ENCODE measurements at regions not wholly inside any gene's neighbourhood (a gene's known extent, or its start where the extent isn't known, plus 50 kb on each side); places are given as distances from the start of the nearest gene placed in this dataset.

DNA sequence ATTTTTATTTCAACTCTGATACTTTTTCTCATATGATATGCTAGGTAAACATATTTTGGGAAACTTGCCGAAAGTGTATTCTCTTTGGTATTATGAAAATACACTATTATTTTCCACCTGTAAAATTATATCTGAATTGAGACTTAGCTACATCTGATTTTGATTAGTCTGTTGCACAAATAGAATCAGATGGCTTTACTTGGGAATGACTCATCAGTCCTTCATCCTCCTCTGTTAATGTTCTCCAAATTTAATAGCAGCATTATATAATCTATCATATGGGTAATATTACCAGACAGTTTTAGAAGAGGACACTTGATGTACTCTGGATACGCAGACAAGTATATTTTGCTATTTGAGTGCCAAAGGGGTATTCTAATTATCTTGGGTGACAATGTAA, 245.3 kb downstream of the CTH start:
- Histone ChIP-seq H3K9me3 (no peaks in the 10 kb centered on the region), H3K4me3 (no peak overlapping the region), H3K36me3 (no peaks in the 10 kb centered on the region), H3K27me3 (no peaks in the 10 kb centered on the region), H3K27ac (no peak overlapping the region), H3K4me1 (no peaks in the 10 kb centered on the region)
- no peak for ATAC-seq
- no peak for DNase-seq
- TF ChIP-seq, protein P1, sequence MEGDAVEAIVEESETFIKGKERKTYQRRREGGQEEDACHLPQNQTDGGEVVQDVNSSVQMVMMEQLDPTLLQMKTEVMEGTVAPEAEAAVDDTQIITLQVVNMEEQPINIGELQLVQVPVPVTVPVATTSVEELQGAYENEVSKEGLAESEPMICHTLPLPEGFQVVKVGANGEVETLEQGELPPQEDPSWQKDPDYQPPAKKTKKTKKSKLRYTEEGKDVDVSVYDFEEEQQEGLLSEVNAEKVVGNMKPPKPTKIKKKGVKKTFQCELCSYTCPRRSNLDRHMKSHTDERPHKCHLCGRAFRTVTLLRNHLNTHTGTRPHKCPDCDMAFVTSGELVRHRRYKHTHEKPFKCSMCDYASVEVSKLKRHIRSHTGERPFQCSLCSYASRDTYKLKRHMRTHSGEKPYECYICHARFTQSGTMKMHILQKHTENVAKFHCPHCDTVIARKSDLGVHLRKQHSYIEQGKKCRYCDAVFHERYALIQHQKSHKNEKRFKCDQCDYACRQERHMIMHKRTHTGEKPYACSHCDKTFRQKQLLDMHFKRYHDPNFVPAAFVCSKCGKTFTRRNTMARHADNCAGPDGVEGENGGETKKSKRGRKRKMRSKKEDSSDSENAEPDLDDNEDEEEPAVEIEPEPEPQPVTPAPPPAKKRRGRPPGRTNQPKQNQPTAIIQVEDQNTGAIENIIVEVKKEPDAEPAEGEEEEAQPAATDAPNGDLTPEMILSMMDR (IDR thresholded peaks at IDR 0.05) = no peak
- intact Hi-C loops (cut with DNase I) = no loop called here

DNA sequence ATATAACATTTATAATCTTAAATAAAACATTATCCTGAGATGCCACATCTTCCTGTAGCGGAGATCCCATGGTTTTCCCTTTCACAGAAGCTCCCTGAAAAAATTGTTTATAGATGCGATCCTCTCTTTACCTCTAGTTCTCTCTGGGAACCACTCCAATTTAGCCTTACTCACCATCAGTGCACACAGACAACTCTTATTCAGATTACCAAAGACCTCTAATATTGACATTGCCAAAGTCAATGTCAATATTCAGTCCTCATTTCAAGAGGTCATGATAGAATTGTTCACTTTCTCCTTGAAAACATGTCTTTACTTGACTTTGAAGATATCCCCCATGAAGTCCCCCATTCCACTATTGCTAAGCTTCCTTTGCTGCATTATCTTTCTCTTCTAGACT, 248.8 kb downstream of the CTH start:
- intact Hi-C loops (cut with DNase I) = no loop called here
- H3K9me3 ChIP-seq = no peaks in the 10 kb centered on the region
- no peaks in the 10 kb centered on the region for H3K36me3 ChIP-seq

DNA sequence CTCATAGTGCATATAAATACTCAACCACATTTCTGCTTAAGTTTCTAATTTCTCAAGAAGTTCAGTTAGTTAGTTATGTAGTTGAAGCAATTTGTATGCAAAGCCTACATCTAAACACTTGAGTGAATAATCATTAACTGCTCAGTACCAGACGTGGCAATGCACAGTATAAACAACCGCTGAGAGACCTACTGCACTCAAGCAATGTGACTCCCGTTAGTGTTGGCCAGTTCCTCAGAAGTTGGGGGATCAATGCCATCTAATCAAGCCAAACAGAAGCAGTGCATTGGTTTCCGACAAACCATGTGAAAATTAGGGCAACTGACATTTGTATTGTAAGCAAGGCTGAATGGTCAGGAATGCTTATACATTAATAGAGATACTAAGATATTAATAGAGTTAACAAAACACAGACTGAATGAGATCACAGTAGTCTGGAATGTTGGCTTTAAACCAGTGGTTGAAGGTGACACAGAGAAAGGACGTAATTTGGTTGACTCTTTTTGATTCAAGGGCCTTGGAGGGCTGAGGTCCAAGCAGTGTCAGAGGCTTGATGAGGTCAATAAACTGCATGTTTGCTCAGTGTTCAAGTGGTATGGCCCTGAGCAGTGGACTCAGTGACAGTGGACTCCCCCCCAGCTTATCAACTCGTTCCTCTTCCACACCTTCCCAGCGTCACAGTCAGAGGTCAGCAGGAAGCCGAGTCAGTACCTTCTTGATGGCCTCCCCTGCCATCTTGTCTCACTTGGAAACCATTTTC, 255.5 kb downstream of the CTH start:
- Histone ChIP-seq H3K27me3 (no peaks in the 10 kb centered on the region), H3K9me3 (no peaks in the 10 kb centered on the region), H3K36me3 (no peaks in the 10 kb centered on the region), H3K27ac (peak overlapping the region in 1 of 2 donors; percentile 27), H3K4me3 (no peak overlapping the region), H3K4me1 (no peaks in the 10 kb centered on the region)
- intact Hi-C loops (cut with DNase I) = no loop called here
- DNase-seq (no peak), ATAC-seq (peak; percentile 83)
- TF ChIP-seq, protein P1 (IDR thresholded peaks at IDR 0.05) = no peak

More for the DNA sequence above, 248.8 kb downstream of the CTH start:
- TF ChIP-seq, protein P1 (IDR thresholded peaks at IDR 0.05) = no peak
- ATAC-seq (no peak), DNase-seq (no peak)
- Histone ChIP-seq H3K4me1 (no peaks in the 10 kb centered on the region), H3K27ac (no peak overlapping the region), H3K27me3 (no peaks in the 10 kb centered on the region), H3K4me3 (no peak overlapping the region)

DNA sequence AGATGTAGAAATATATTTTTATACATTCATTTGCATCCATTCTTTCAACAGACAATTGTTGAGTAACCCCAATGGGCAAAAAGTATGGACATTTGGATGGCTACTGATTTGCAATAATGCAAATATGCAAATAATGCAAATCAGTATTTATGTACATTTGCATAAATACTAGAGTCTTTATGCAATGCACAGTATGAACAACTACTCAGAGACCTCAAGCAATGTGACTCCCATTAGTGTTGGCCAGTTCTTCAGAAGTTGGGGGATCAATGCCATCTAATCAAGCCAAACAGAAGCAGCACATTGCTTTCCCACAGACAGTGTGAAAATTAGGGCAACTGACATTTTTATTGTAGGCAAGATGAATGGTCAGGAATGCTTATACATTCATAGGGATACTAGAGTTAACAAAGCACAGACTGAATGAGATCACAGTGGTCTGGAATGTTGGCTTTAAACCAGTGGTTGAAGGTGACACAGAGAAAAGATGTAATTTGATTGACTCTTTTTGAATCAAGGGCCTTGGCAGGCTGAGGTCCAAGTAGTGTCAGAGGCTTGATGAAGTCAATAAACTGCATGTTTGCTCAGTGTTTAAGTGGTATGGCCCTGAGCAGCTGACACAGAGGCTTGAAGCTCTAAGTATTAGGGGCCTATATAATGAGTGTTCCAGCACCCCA, 256.6 kb downstream of the CTH start:
- peak; percentile 82 for ATAC-seq

DNA sequence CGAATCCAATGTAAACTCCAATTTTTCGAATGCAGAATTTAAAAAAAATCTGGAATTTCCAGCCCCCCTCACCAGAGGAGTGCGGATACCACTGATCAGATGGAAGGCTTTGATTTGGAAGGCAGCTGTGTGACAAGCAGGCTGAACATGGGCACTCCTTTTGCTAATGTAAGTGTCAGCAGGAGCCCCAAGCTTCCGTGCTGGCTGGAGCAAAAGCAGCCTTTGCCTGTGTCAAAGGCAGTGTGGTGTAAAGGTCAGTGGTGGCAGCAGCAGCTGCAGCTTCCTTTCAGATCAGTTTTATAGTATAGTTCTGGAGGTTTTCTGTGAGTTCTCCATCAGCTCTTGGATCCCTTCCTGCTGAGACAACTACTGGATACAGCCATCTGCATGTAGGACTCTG, 259.9 kb downstream of the CTH start:
- intact Hi-C loops (cut with DNase I) = no loop called here
- DNase-seq = peak in 1 of 4 donors; percentile 11

More for the DNA sequence above, 256.6 kb downstream of the CTH start:
- DNase-seq = peak in 1 of 4 donors; percentile 11
- no peak overlapping the region for H3K4me3 ChIP-seq
- no peak overlapping the region for H3K27ac ChIP-seq
- no peaks in the 10 kb centered on the region for H3K27me3 ChIP-seq
- H3K4me1 ChIP-seq = no peaks in the 10 kb centered on the region
- TF ChIP-seq, protein P1 (IDR thresholded peaks at IDR 0.05) = no peak
- H3K9me3 ChIP-seq = no peaks in the 10 kb centered on the region
- H3K36me3 ChIP-seq = no peaks in the 10 kb centered on the region
- intact Hi-C loops (cut with DNase I) = no loop called here

More for the DNA sequence above, 259.9 kb downstream of the CTH start:
- no peaks in the 10 kb centered on the region for H3K4me1 ChIP-seq
- H3K27me3 ChIP-seq = no peaks in the 10 kb centered on the region
- TF ChIP-seq, protein P1 (IDR thresholded peaks at IDR 0.05) = no peak
- no peak overlapping the region for H3K27ac ChIP-seq
- H3K9me3 ChIP-seq = no peaks in the 10 kb centered on the region
- no peak for ATAC-seq
- no peaks in the 10 kb centered on the region for H3K36me3 ChIP-seq
- H3K4me3 ChIP-seq = no peak overlapping the region
